ENCODE measurements at regions not wholly inside any gene's neighbourhood (a gene's known extent, or its start where the extent isn't known, plus 50 kb on each side); places are given as distances from the start of the nearest gene placed in this dataset.

DNA sequence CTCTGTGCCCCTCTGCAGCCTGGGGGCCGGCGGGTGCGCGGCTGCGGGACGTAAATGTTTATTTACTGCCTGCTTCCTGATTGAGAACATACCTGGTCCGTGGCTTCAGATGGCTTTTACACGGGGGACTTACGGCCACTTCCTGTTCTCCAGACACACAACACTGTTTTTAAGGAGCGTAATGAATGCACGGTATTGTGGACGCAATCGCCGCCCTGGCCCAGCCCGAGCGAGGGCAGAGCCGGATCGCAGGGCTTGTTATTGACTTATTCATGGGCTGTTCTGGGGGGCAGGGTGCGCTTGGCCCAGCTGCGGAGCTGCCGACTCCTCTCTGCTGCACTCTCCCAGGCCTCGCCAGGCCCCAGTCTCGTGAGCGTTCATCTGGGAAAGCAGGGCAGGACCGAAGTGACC, 52.8 kb upstream of the ACTRT2 start:
- intact Hi-C loops (cut with micrococcal nuclease; ENCODE audit: unreplicated experiment), result no loop called here
- CTCF ChIA-PET (ENCODE audit: unreplicated experiment), result no interaction called here
- H3K36me3 ChIP-seq (ENCODE audit: insufficient read depth, low read length), result no peaks in the 10 kb centered on the region
- H3K9me3 ChIP-seq (ENCODE audit: low read length), result no peaks in the 10 kb centered on the region
- DNase-seq (ENCODE audit: low spot score), result no peak
- no peak overlapping the region for H3K4me2 ChIP-seq (ENCODE audit: low read length)
- H3K4me3 ChIP-seq (ENCODE audit: low read depth, low read length, poor library complexity, severe bottlenecking), result no peak overlapping the region
- H2AFZ ChIP-seq (ENCODE audit: low read length), result no peak overlapping the region
- H3K4me1 ChIP-seq (ENCODE audit: insufficient read depth, low read length, poor library complexity, severe bottlenecking), result no peaks in the 10 kb centered on the region
- H3K9me2 ChIP-seq (ENCODE audit: insufficient read depth, low read length), result no peaks in the 10 kb centered on the region
- no peaks in the 10 kb centered on the region for H4K20me1 ChIP-seq (ENCODE audit: insufficient read depth, low read length)
- no peaks in the 10 kb centered on the region for H3K79me2 ChIP-seq (ENCODE audit: insufficient read depth, low read depth, low read length)
- no TSS peak for BruUV-seq (replicated peaks)
- no peak overlapping the region for H3K27ac ChIP-seq (ENCODE audit: low read depth, low read length, poor library complexity, severe bottlenecking)
- TF ChIP-seq, protein P1, sequence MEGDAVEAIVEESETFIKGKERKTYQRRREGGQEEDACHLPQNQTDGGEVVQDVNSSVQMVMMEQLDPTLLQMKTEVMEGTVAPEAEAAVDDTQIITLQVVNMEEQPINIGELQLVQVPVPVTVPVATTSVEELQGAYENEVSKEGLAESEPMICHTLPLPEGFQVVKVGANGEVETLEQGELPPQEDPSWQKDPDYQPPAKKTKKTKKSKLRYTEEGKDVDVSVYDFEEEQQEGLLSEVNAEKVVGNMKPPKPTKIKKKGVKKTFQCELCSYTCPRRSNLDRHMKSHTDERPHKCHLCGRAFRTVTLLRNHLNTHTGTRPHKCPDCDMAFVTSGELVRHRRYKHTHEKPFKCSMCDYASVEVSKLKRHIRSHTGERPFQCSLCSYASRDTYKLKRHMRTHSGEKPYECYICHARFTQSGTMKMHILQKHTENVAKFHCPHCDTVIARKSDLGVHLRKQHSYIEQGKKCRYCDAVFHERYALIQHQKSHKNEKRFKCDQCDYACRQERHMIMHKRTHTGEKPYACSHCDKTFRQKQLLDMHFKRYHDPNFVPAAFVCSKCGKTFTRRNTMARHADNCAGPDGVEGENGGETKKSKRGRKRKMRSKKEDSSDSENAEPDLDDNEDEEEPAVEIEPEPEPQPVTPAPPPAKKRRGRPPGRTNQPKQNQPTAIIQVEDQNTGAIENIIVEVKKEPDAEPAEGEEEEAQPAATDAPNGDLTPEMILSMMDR (conservative IDR thresholded peaks at IDR 0.05; ENCODE audit: low read length), result no peak
- POLR2A ChIA-PET, result no interaction called here

DNA sequence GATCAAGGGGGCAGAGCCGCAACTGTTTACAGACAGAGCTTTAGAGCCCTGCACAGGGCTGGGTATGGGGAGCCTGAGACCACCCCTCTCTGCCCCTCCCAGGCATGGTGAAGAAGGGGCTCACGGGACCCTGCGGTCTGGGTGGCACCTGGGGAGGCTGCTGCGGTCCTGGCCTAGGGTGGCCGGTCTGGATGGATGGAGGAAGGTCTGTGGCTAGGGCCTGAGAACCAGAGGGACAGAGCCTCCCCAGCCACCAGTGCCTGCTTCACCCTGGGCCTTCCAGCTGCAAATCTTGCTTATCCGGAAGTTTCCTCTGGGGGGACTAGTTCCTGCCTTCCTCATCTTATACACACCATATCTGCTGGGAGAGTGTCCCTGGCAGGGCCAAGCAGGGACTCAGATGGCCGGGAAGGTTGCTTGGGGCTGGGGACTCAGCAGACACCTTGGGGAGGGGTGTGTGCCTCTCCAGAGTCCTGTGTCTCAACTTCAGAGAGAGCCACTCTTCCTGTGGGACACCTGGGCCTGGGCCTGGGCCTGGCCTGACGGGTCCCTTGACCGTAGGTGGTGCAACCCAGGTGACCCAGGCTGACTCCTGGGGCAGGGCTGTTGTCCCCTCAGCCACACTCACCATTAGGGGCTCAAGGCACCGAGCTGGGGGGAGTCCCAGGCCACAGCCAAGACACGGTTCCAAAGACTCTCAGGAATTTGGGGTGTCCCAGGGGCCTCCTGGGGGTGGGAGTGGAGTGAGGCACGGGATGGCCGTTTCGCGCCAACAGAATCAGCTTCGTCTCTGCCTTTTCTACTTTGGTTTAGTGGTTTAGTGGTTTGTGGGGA, 52.0 kb upstream of the ACTRT2 start:
- no peak overlapping the region for H3K4me2 ChIP-seq (ENCODE audit: low read length)
- H3K27ac ChIP-seq (ENCODE audit: low read depth, low read length, poor library complexity, severe bottlenecking), result no peak overlapping the region
- H3K79me2 ChIP-seq (ENCODE audit: insufficient read depth, low read depth, low read length), result no peaks in the 10 kb centered on the region
- no peaks in the 10 kb centered on the region for H3K4me1 ChIP-seq (ENCODE audit: insufficient read depth, low read length, poor library complexity, severe bottlenecking)
- H3K36me3 ChIP-seq (ENCODE audit: insufficient read depth, low read length), result no peaks in the 10 kb centered on the region
- CTCF ChIA-PET (ENCODE audit: unreplicated experiment), result no interaction called here
- H3K4me3 ChIP-seq (ENCODE audit: low read depth, low read length, poor library complexity, severe bottlenecking), result no peak overlapping the region
- intact Hi-C loops (cut with micrococcal nuclease; ENCODE audit: unreplicated experiment), result no loop called here
- H3K9me3 ChIP-seq (ENCODE audit: low read length), result no peaks in the 10 kb centered on the region
- no peaks in the 10 kb centered on the region for H3K9me2 ChIP-seq (ENCODE audit: insufficient read depth, low read length)
- POLR2A ChIA-PET, result no interaction called here
- DNase-seq (ENCODE audit: low spot score), result no peak
- no TSS peak for BruUV-seq (replicated peaks)
- H2AFZ ChIP-seq (ENCODE audit: low read length), result no peak overlapping the region
- H4K20me1 ChIP-seq (ENCODE audit: insufficient read depth, low read length), result no peaks in the 10 kb centered on the region
- TF ChIP-seq, protein P1 (conservative IDR thresholded peaks at IDR 0.05; ENCODE audit: low read length), result no peak
- no peak for TF ChIP-seq EZH2phosphoT487 (IDR thresholded peaks at IDR 0.05; ENCODE audit: borderline replicate concordance, low read depth, low read length)

DNA sequence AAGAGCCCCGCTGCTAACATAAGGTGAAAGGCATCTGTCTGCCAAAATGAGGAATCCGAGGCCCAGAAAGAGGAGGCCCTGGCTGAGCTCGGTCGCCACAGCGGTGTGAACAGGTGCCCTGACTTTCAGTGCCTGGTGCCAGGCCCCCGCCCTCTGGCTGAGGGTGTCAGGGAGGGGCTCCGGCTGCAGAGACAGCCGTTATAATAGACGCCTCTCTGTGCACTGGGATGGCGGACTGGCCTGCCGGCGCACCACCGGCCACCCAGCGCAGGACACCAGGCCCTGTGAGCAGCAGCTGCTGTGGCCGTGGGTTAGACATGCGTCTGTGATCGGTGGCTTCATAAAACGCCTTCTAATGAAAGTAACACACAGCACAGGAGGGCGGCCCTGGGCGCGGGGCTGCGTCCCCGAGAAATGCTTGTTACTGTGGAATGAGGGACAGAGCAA, 51.4 kb upstream of the ACTRT2 start:
- Histone ChIP-seq H3K36me3 (ENCODE audit: insufficient read depth, low read length) (no peaks in the 10 kb centered on the region), H3K9me3 (ENCODE audit: low read length) (no peaks in the 10 kb centered on the region), H3K4me2 (ENCODE audit: low read length) (no peak overlapping the region), H4K20me1 (ENCODE audit: insufficient read depth, low read length) (no peaks in the 10 kb centered on the region), H3K9me2 (ENCODE audit: insufficient read depth, low read length) (no peaks in the 10 kb centered on the region), H3K4me3 (ENCODE audit: low read depth, low read length, poor library complexity, severe bottlenecking) (no peak overlapping the region), H3K79me2 (ENCODE audit: insufficient read depth, low read depth, low read length) (no peaks in the 10 kb centered on the region), H2AFZ (ENCODE audit: low read length) (no peak overlapping the region), H3K4me1 (ENCODE audit: insufficient read depth, low read length, poor library complexity, severe bottlenecking) (no peaks in the 10 kb centered on the region), H3K27ac (ENCODE audit: low read depth, low read length, poor library complexity, severe bottlenecking) (no peak overlapping the region)
- ChIA-PET CTCF (ENCODE audit: unreplicated experiment) (no interaction called here), POLR2A (no interaction called here)
- intact Hi-C loops (cut with micrococcal nuclease; ENCODE audit: unreplicated experiment), result no loop called here
- DNase-seq (ENCODE audit: low spot score), result no peak
- BruUV-seq (replicated peaks), result no TSS peak
- no peak for TF ChIP-seq EZH2phosphoT487 (IDR thresholded peaks at IDR 0.05; ENCODE audit: borderline replicate concordance, low read depth, low read length)
